ENCODE measurements at regions not wholly inside any gene's neighbourhood (a gene's known extent, or its start where the extent isn't known, plus 50 kb on each side); places are given as distances from the start of the nearest gene placed in this dataset.

- Mint-ChIP-seq H3K27me3 (no peaks in the 10 kb centered on the region), H3K36me3 (ENCODE audit: low read depth) (no peaks in the 10 kb centered on the region), H3K27ac (no peak overlapping the region), H3K4me1 (no peaks in the 10 kb centered on the region), H3K4me3 (no peak overlapping the region), H3K9me3 (no peaks in the 10 kb centered on the region)
- ChIA-PET POLR2A (no interaction called here), CTCF (no interaction called here)
- DNase-seq = no peak
Measured at GRCh38 chr1:103199001-103199400, 90.7 kb upstream of the COL11A1 start.

- Mint-ChIP-seq H3K4me3 (no peak overlapping the region), H3K27ac (no peak overlapping the region), H3K27me3 (no peaks in the 10 kb centered on the region), H3K36me3 (ENCODE audit: low read depth) (no peaks in the 10 kb centered on the region), H3K4me1 (no peaks in the 10 kb centered on the region), H3K9me3 (no peaks in the 10 kb centered on the region)
- no peak for DNase-seq
- POLR2A ChIA-PET = no interaction called here
- CTCF ChIA-PET = no interaction called here
Measured at GRCh38 chr1:103198076-103198475, 89.8 kb upstream of the COL11A1 start.

GRCh38 chr1:103197216-103197615 lies 88.9 kb upstream of the COL11A1 start:
- Mint-ChIP-seq H3K4me1 (no peaks in the 10 kb centered on the region), H3K27me3 (no peaks in the 10 kb centered on the region), H3K27ac (no peak overlapping the region), H3K4me3 (no peak overlapping the region), H3K9me3 (no peaks in the 10 kb centered on the region), H3K36me3 (ENCODE audit: low read depth) (no peaks in the 10 kb centered on the region)
- no peak for DNase-seq
- CTCF ChIA-PET = no interaction called here
- POLR2A ChIA-PET = no interaction called here

GRCh38 chr1:103194984-103195383 lies 86.7 kb upstream of the COL11A1 start:
- H3K36me3 Mint-ChIP-seq (ENCODE audit: low read depth) = no peaks in the 10 kb centered on the region
- no peaks in the 10 kb centered on the region for H3K27me3 Mint-ChIP-seq
- ChIA-PET POLR2A (no interaction called here), CTCF (no interaction called here)
- H3K9me3 Mint-ChIP-seq = no peaks in the 10 kb centered on the region
- no peak overlapping the region for H3K27ac Mint-ChIP-seq
- no peaks in the 10 kb centered on the region for H3K4me1 Mint-ChIP-seq
- DNase-seq = no peak
- no peak overlapping the region for H3K4me3 Mint-ChIP-seq

- H3K36me3 Mint-ChIP-seq (ENCODE audit: low read depth) = no peaks in the 10 kb centered on the region
- DNase-seq = no peak
- no peaks in the 10 kb centered on the region for H3K9me3 Mint-ChIP-seq
- no peak overlapping the region for H3K4me3 Mint-ChIP-seq
- H3K27ac Mint-ChIP-seq = no peak overlapping the region
- ChIA-PET CTCF (no interaction called here), POLR2A (no interaction called here)
- no peaks in the 10 kb centered on the region for H3K27me3 Mint-ChIP-seq
- no peaks in the 10 kb centered on the region for H3K4me1 Mint-ChIP-seq
Measured at GRCh38 chr1:103194060-103194459, 85.7 kb upstream of the COL11A1 start.

- no peaks in the 10 kb centered on the region for H3K27me3 Mint-ChIP-seq
- H3K4me3 Mint-ChIP-seq = no peak overlapping the region
- DNase-seq = no peak
- H3K36me3 Mint-ChIP-seq (ENCODE audit: low read depth) = no peaks in the 10 kb centered on the region
- no peaks in the 10 kb centered on the region for H3K4me1 Mint-ChIP-seq
- H3K9me3 Mint-ChIP-seq = peaks cover 3% of the 10 kb centered on the region
- H3K27ac Mint-ChIP-seq = no peak overlapping the region
- CTCF ChIA-PET = no interaction called here
- POLR2A ChIA-PET = no interaction called here
Measured at GRCh38 chr1:103191327-103191726, 83.0 kb upstream of the COL11A1 start.

GRCh38 chr1:103190766-103191165 lies 82.4 kb upstream of the COL11A1 start:
- POLR2A ChIA-PET = no interaction called here
- Mint-ChIP-seq H3K9me3 (peaks cover 5% of the 10 kb centered on the region), H3K4me3 (no peak overlapping the region), H3K36me3 (ENCODE audit: low read depth) (no peaks in the 10 kb centered on the region), H3K4me1 (no peaks in the 10 kb centered on the region), H3K27ac (no peak overlapping the region), H3K27me3 (no peaks in the 10 kb centered on the region)
- CTCF ChIA-PET = no interaction called here
- no peak for DNase-seq

- ChIA-PET CTCF (no interaction called here), POLR2A (no interaction called here)
- no peaks in the 10 kb centered on the region for H3K4me1 Mint-ChIP-seq
- no peak overlapping the region for H3K4me3 Mint-ChIP-seq
- no peak overlapping the region for H3K27ac Mint-ChIP-seq
- no peaks in the 10 kb centered on the region for H3K27me3 Mint-ChIP-seq
- peaks cover 5% of the 10 kb centered on the region for H3K9me3 Mint-ChIP-seq
- no peak for DNase-seq
- no peaks in the 10 kb centered on the region for H3K36me3 Mint-ChIP-seq (ENCODE audit: low read depth)
Measured at GRCh38 chr1:103187673-103188072, 79.4 kb upstream of the COL11A1 start.

- Mint-ChIP-seq H3K4me3 (no peak overlapping the region), H3K9me3 (no peaks in the 10 kb centered on the region), H3K27me3 (no peaks in the 10 kb centered on the region), H3K4me1 (no peaks in the 10 kb centered on the region), H3K27ac (no peak overlapping the region), H3K36me3 (ENCODE audit: low read depth) (no peaks in the 10 kb centered on the region)
- no peak for DNase-seq
- CTCF ChIA-PET = interaction anchor here (1.2 kb wide), 1 partner anchor 20 kb away, joined by 3 read pairs; no protein-coding TSS in a partner anchor
- POLR2A ChIA-PET = no interaction called here
Measured at GRCh38 chr1:103180660-103181059, 72.3 kb upstream of the COL11A1 start.

GRCh38 chr1:103177108-103177775 lies 68.9 kb upstream of the COL11A1 start:
- H3K4me3 Mint-ChIP-seq = no peak overlapping the region
- H3K36me3 Mint-ChIP-seq (ENCODE audit: low read depth) = no peaks in the 10 kb centered on the region
- POLR2A ChIA-PET = no interaction called here
- H3K4me1 Mint-ChIP-seq = no peaks in the 10 kb centered on the region
- CTCF ChIA-PET = no interaction called here
- H3K27me3 Mint-ChIP-seq = no peaks in the 10 kb centered on the region
- H3K27ac Mint-ChIP-seq = no peak overlapping the region
- DNase-seq = no peak
- H3K9me3 Mint-ChIP-seq = no peaks in the 10 kb centered on the region

GRCh38 chr1:103171041-103171590 lies 62.8 kb upstream of the COL11A1 start:
- no peak for DNase-seq
- CTCF ChIA-PET = no interaction called here
- POLR2A ChIA-PET = no interaction called here
- Mint-ChIP-seq H3K4me3 (no peak overlapping the region), H3K27me3 (no peaks in the 10 kb centered on the region), H3K36me3 (ENCODE audit: low read depth) (no peaks in the 10 kb centered on the region), H3K4me1 (no peaks in the 10 kb centered on the region), H3K27ac (no peak overlapping the region), H3K9me3 (peaks cover 3% of the 10 kb centered on the region)

- DNase-seq = no peak
- Mint-ChIP-seq H3K4me1 (no peaks in the 10 kb centered on the region), H3K27me3 (no peaks in the 10 kb centered on the region), H3K27ac (no peak overlapping the region), H3K36me3 (ENCODE audit: low read depth) (no peaks in the 10 kb centered on the region), H3K4me3 (no peak overlapping the region), H3K9me3 (peaks cover 5% of the 10 kb centered on the region)
- ChIA-PET CTCF (no interaction called here), POLR2A (no interaction called here)
Measured at GRCh38 chr1:103170609-103171008, 62.3 kb upstream of the COL11A1 start.

- ChIA-PET CTCF (no interaction called here), POLR2A (no interaction called here)
- Mint-ChIP-seq H3K4me1 (peaks cover 1% of the 10 kb centered on the region), H3K4me3 (no peak overlapping the region), H3K36me3 (ENCODE audit: low read depth) (no peaks in the 10 kb centered on the region), H3K27me3 (no peaks in the 10 kb centered on the region), H3K27ac (no peak overlapping the region), H3K9me3 (peaks cover 5% of the 10 kb centered on the region)
- DNase-seq = no peak
Measured at GRCh38 chr1:103162360-103162759, 54.0 kb upstream of the COL11A1 start.

- Mint-ChIP-seq H3K36me3 (ENCODE audit: low read depth) (no peaks in the 10 kb centered on the region), H3K4me3 (no peak overlapping the region), H3K27me3 (no peaks in the 10 kb centered on the region), H3K9me3 (no peaks in the 10 kb centered on the region), H3K27ac (no peak overlapping the region), H3K4me1 (peaks cover 1% of the 10 kb centered on the region)
- POLR2A ChIA-PET = no interaction called here
- no peak for DNase-seq
- CTCF ChIA-PET = interaction anchor here (0.6 to 1.0 kb wide), 2 partner anchors 20 to 53 kb away, joined by 3 read pairs; no protein-coding TSS in a partner anchor
Measured at GRCh38 chr1:103160281-103160680, 52.0 kb upstream of the COL11A1 start.

All from activated CD4-positive, alpha-beta memory T cell treated with anti-CD3 and anti-CD28 coated beads, Interleukin-2, amount 10 ng/mL, durations not matched to agents 7 days and 5 days (primary cell).